ENCODE measurements at regions not wholly inside any gene's neighbourhood (a gene's known extent, or its start where the extent isn't known, plus 50 kb on each side); places are given as distances from the start of the nearest gene placed in this dataset.

DNA sequence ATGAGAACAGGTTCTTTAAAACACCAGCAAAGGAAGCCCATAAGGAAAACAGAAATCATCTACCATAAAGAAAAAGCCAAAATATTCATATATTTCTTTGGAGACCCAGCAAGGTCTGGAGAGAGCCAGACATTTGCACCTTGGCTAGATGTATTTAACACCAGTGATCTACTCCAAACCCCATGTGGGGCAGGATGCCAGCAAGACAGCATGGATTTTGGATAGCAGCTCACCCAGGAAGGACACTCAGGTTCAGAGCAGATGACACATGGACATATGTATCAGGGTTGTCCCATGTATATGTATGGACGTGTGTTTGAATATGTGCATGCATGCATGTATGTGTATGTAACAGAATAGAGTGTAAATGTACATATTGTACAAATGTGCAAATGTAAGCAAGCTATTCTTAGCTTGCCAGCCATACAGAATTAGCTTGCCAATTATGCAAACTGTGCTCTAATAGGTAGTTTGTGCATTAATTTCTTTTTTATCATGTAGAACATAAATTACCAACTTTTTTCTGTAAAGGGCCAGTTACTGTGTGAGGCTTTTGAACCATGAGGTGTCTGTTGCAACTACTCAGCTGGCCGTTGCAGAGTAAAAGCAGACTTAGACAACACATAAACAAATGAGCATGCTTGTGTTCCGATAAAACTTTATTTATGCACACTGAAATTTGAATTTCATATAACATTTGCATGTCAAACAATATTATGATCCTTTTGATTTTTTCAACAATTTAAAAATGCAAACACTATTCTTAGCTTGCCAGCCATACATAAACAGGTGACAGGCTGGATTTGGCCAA, 73.5 kb upstream of the KAZN start:
- DNase-seq (ENCODE audit: low read depth in 2 of 2) = no peak

DNA sequence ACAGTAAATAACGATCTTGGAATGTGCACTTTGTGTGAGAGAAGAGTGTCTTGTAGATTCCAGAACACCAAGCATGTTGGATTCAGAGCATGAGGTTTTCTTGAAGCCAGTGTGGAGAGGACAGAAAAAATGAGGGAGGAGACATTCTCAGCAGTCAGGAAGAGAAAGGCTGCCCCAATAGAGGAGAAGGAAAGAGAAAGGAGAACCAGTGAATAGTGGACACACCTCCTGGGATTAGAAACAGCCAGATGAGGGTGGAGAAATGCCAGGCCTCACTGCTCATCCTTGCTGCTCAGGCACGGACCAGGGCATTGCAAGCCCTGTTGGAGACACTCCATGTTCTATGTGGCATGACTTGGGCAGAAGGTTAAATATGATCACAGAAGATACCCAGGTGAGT, 69.0 kb upstream of the KAZN start:
- no peak for DNase-seq (ENCODE audit: low read depth in 2 of 2)

DNA sequence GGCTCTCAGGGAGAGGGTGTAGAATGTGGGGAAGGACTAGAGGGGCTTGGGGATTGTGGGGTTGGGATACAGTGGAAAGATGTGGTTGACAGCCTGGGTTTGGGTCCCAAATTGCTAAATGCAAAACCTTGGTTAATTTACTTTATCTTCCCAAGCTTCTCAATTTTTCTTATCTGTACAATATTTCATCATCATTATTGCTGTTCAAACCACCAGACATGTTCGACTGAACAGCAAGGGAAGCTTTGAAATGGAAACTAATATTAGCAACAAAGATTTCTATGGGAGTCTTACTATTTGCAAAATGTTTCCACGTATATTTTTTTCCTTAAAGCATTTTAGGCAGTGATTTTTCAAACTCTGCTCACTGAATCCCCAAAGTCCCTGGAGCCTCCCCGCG, 67.0 kb upstream of the KAZN start:
- DNase-seq (ENCODE audit: low read depth in 2 of 2) = no peak

DNA sequence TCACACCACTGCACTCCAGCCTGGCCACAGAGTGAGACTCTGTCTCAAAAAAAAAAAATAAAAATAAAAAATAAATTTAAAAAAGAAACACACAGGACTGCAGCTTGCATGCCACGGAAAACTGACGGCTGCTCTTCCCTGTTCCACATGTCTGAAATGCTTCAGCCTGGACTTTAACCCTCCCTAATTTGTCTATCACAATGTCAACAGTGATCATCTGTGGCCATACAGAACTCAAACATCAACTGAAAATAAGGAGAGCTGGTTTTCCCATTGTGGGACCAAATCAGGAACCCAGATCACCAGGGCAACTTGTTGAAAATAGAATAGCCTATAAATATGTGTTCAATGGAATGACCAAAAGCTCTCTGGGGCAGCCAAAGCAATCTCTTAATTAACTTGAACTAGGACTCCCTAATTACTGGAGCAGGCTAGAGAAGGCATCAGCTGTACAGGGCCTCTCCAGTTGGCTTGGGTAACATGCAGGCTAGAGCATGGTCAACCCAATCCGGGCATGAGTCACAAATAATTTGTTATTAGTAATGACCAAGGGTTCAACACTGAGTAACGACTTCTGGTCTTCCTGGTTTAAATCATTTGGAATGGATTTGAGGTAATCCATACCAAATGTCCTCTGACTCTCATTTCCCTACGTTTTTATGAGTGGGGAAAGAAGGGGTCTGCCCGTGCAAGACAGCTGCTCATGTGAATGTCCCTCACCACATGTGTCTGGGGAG, 62.7 kb upstream of the KAZN start:
- no peak for DNase-seq (ENCODE audit: low read depth in 2 of 2)

DNA sequence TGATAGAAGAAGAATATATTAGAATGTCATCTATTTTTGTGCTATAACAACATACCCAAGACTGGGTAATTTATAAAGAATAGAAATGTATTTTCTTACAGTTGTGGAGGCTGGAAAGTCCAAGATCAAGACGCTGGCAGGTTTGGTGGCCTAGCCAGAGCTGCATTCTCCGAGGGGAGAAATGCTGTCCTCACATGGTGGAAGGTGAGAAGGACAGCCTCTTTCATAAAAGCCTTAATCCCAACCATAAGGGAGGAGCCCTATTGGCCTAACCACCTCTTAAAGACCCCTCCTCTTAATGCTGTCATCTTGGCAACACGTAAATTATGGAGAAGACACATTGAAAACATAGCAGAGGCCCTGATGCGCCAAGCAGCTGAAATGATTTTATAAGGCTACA, 60.1 kb upstream of the KAZN start:
- DNase-seq (ENCODE audit: low read depth in 2 of 2) = no peak

DNA sequence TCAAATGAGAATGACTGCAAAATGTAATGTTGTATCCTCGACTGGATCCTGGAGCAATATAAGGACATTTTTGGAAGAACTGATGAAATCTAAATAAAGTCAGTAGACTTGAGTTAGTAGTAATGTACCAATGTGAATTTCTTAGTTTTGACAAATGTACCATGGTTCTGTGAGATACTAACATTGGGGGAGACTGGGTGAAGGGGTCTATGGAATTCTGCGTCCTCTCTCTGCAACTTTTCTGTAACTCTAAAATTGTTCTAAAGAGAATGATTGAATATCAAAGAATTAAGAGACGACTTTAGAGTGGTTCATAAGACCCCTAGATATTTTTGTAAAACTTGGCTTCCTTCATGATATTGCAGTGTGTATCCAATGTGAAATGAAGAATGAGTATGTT, 59.2 kb upstream of the KAZN start:
- no peak for DNase-seq (ENCODE audit: low read depth in 2 of 2)

DNA sequence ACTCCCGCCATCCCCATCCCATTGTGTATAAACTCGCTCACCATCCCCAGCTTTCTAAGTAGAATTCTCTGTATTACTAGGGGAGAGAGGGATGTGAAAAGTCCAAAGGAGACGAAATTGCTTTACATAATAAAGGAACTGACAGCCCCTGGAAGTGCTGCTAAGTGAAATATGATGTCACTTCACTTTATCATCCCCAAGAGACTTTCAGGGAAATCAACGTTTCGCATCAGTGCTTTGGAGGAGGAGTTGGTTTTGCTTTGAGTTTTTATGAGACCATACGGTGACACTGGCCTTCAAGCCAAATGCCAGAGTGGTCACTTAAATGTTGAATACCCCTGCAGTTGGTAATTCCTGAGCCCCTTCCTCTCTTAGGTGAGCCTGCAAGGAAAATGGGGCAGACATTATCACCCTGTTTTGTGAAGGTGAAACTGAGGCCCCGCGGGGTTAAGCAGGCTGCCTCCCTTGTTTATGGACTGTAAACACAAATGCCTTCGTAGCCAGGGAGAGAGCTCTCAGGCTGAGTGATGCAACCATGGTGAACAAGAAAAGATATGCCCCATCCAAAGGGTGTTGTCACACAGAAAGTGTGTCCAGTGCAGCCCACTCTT, 58.4 kb upstream of the KAZN start:
- no peak for DNase-seq (ENCODE audit: low read depth in 2 of 2)

DNA sequence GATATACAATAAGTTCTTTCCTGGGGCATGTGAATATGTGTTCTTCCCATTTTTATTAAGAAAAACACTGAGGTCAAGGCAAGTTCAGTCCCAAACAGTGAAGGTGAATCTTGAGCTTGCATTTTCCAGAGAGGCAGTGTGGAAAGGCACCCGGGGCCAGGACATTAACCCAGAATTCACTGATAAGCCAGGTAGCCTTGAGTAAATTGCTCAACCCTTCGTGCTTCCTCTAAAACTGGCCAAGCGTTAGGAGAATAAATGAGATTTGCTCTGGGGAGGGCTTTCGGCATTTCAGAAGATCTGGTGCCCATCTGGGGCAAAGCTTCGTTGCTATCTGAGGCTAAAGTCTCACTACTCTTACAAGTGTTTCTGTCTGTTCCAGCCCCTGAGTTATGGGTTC, 57.1 kb upstream of the KAZN start:
- DNase-seq (ENCODE audit: low read depth in 2 of 2) = no peak

DNA sequence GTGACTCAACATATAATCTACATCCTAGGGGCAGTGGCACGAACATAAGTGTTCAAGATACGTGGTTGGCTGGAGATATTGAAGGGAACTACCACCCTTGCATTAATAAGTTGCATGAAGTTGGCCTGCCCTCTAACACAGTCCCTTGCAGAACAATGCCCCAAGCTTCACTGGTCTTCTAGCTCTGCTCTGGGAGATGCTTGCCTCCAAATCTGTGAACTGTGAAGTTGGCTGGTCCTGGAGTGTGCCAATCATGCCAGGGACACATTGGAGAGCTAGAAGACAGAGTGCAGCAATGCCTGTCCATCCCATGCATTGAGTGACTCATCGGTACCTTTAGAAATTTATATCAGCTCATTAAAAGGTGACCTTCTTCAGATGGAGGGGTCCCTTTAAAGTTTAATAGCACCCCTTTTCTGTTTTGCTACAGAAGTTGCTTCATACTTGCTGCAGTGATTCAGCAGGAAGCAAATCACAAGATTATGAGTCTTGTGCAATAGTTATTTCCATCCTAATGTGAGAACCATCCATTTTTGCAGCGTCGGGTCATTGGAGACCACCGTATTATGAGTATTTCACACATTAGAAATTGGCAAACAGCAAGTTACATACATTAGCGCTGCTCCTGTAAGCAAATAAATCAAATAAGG, 55.2 kb upstream of the KAZN start:
- DNase-seq (ENCODE audit: low read depth in 2 of 2) = no peak

DNA sequence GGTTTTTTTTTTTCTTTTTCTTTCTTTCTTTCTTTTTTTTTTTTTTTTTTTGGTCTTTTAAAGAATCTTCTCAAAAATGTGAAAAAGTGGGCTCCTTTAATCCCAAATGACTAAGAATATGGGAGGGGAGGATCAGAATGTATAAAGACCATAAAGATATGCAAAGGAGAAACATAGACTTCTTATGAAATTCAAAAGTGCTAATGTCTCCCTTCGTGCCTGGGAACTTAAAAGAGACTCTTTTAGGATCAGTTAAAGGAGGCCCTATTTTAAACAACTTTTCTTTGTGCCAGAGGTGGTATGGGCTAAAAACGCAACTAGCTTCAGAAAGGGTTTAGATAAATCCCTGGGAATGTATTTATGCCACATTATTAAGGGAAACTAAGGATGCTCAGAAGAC, 54.2 kb upstream of the KAZN start:
- no peak for DNase-seq (ENCODE audit: low read depth in 2 of 2)

DNA sequence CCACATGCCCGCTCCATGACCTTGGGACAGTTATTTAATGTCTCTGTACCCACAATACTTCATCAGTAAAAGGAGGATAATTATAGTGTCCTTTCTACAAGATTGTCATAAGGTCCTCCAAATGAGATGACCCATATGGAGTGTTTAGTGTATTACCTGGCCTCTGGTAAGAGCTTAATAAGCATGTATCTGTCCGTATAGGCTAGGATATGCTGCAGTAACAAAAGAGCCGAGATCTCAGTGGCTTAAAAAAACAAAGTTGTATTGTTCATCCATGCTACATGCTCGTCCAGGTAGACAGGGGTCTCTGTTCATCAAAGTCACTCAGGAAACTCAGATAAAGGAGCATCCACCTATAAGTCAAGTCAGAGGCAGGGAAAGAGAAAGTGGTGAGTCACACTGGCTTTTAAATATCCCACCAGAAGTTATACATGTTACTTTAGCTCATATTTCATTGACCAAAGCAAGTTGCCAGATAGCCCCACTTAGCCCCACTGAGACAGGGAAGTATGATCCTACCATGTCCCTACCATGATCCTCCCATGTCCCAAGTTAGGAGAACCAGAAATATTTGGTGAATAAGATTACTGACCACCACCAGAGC, 53.0 kb upstream of the KAZN start:
- no peak for DNase-seq (ENCODE audit: low read depth in 2 of 2)

DNA sequence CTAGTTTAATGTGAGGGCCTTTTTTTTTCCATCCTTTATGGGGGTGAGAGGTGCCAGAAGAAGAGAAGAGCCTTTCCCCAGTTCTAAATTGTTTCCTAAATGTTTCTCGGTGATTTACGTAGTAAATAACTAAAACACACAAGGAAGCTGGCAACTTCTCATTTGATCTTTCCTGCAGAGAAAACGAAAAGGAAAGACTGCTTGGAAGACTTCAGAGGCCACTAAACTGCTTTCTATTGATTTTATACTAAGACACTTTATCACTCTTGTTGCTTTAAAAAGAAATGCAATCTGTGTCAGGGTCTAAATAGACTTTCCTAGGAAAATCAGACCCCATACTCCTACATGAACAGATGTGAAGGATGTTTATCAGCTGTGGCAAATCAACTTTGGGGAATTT, 52.1 kb upstream of the KAZN start:
- no peak for DNase-seq (ENCODE audit: low read depth in 2 of 2)
